Stimulated activated memory B cell treated with anti-CD40 and anti-IgM and Interleukin-4, amounts not matched to agents 10 μg/mL and 1 μg/mL and 100 μg/mL, for 72 hours (primary cell): ENCODE measurements at regions not wholly inside any gene's neighbourhood (a gene's known extent, or its start where the extent isn't known, plus 50 kb on each side); places are given as distances from the start of the nearest gene placed in this dataset.

Source experiments
- ATAC-seq: fragments of 150-1000 bp; cut with Tn5 transposase; 2 replicates; pipeline ENCODE4 v1.10.0; 2021
- H3K27ac Mint-ChIP-seq: one replicate; pipeline ENCODE4 v1.8.0; 2022; ENCODE audit warnings: mild to moderate bottlenecking, mixed read lengths
- H3K27me3 Mint-ChIP-seq: one replicate; pipeline ENCODE4 v1.8.0; 2022; ENCODE audit warnings: mixed read lengths
- H3K36me3 Mint-ChIP-seq: one replicate; pipeline ENCODE4 v1.8.0; 2022; ENCODE audit warnings: mixed read lengths
- H3K4me1 Mint-ChIP-seq: one replicate; pipeline ENCODE4 v1.8.0; 2022; ENCODE audit warnings: mixed read lengths
- H3K4me3 Mint-ChIP-seq: one replicate; pipeline ENCODE4 v1.8.0; 2022; ENCODE audit warnings: mild to moderate bottlenecking, moderate library complexity, mixed read lengths
- H3K9me3 Mint-ChIP-seq: one replicate; pipeline ENCODE4 v1.8.0; 2022; ENCODE audit warnings: mixed read lengths

- H3K27ac Mint-ChIP-seq: no peak overlapping the region
- H3K27me3 Mint-ChIP-seq: no peaks in the 10 kb centered on the region
- H3K36me3 Mint-ChIP-seq: no peaks in the 10 kb centered on the region
- H3K9me3 Mint-ChIP-seq: no peaks in the 10 kb centered on the region
- H3K4me1 Mint-ChIP-seq: no peaks in the 10 kb centered on the region
- ATAC-seq: no peak
- H3K4me3 Mint-ChIP-seq: no peak overlapping the region
These were observed 364.9 kb upstream of the PMFBP1 start for GRCh38 chr16:72536723-72537435.

- Mint-ChIP-seq H3K27ac (no peak overlapping the region), H3K36me3 (peaks cover 4% of the 10 kb centered on the region), H3K9me3 (no peaks in the 10 kb centered on the region), H3K27me3 (no peaks in the 10 kb centered on the region), H3K4me3 (no peak overlapping the region), H3K4me1 (no peaks in the 10 kb centered on the region)
- ATAC-seq: no peak
These were observed 361.0 kb upstream of the PMFBP1 start for GRCh38 chr16:72532906-72533410.

- H3K9me3 Mint-ChIP-seq: no peaks in the 10 kb centered on the region
- no peaks in the 10 kb centered on the region for H3K4me1 Mint-ChIP-seq
- ATAC-seq: no peak
These were observed 358.5 kb upstream of the PMFBP1 start for GRCh38 chr16:72530434-72530833.

GRCh38 chr16:72523087-72523486 lies 351.1 kb upstream of the PMFBP1 start:
- peaks cover 11% of the 10 kb centered on the region for H3K9me3 Mint-ChIP-seq
- H3K36me3 Mint-ChIP-seq: peaks cover 25% of the 10 kb centered on the region
- no peak for ATAC-seq
- H3K27ac Mint-ChIP-seq: no peak overlapping the region
- H3K27me3 Mint-ChIP-seq: no peaks in the 10 kb centered on the region
- H3K4me1 Mint-ChIP-seq: no peaks in the 10 kb centered on the region
- H3K4me3 Mint-ChIP-seq: no peak overlapping the region

More at GRCh38 chr16:72530434-72530833, 358.5 kb upstream of the PMFBP1 start:
- H3K4me3 Mint-ChIP-seq: no peak overlapping the region
- H3K36me3 Mint-ChIP-seq: peaks cover 5% of the 10 kb centered on the region
- H3K27ac Mint-ChIP-seq: no peak overlapping the region
- H3K27me3 Mint-ChIP-seq: no peaks in the 10 kb centered on the region

GRCh38 chr16:72517154-72517553 lies 345.2 kb upstream of the PMFBP1 start:
- no peak overlapping the region for H3K27ac Mint-ChIP-seq

GRCh38 chr16:72511171-72511570 lies 339.2 kb upstream of the PMFBP1 start:
- Mint-ChIP-seq H3K36me3 (peaks cover 5% of the 10 kb centered on the region), H3K27ac (no peak overlapping the region), H3K4me3 (no peak overlapping the region), H3K4me1 (no peaks in the 10 kb centered on the region), H3K27me3 (no peaks in the 10 kb centered on the region), H3K9me3 (no peaks in the 10 kb centered on the region)
- no peak for ATAC-seq

More at GRCh38 chr16:72517154-72517553, 345.2 kb upstream of the PMFBP1 start:
- H3K27me3 Mint-ChIP-seq: no peaks in the 10 kb centered on the region
- peaks cover 6% of the 10 kb centered on the region for H3K9me3 Mint-ChIP-seq
- H3K4me1 Mint-ChIP-seq: no peaks in the 10 kb centered on the region
- no peak overlapping the region for H3K4me3 Mint-ChIP-seq
- H3K36me3 Mint-ChIP-seq: peaks cover 21% of the 10 kb centered on the region
- no peak for ATAC-seq

GRCh38 chr16:72508191-72508590 lies 336.2 kb upstream of the PMFBP1 start:
- H3K27me3 Mint-ChIP-seq: no peaks in the 10 kb centered on the region
- no peak for ATAC-seq

GRCh38 chr16:72502594-72503005 lies 330.6 kb upstream of the PMFBP1 start:
- no peak for ATAC-seq
- no peak overlapping the region for H3K4me3 Mint-ChIP-seq
- H3K27ac Mint-ChIP-seq: no peak overlapping the region
- no peaks in the 10 kb centered on the region for H3K9me3 Mint-ChIP-seq
- H3K4me1 Mint-ChIP-seq: no peaks in the 10 kb centered on the region
- no peaks in the 10 kb centered on the region for H3K27me3 Mint-ChIP-seq
- peaks cover 6% of the 10 kb centered on the region for H3K36me3 Mint-ChIP-seq

More at GRCh38 chr16:72508191-72508590, 336.2 kb upstream of the PMFBP1 start:
- H3K27ac Mint-ChIP-seq: no peak overlapping the region
- H3K9me3 Mint-ChIP-seq: no peaks in the 10 kb centered on the region
- H3K4me3 Mint-ChIP-seq: no peak overlapping the region
- H3K4me1 Mint-ChIP-seq: no peaks in the 10 kb centered on the region
- no peaks in the 10 kb centered on the region for H3K36me3 Mint-ChIP-seq

GRCh38 chr16:72501739-72502593 lies 330.0 kb upstream of the PMFBP1 start:
- Mint-ChIP-seq H3K4me1 (no peaks in the 10 kb centered on the region), H3K27ac (no peak overlapping the region), H3K9me3 (no peaks in the 10 kb centered on the region), H3K4me3 (no peak overlapping the region), H3K27me3 (no peaks in the 10 kb centered on the region), H3K36me3 (peaks cover 6% of the 10 kb centered on the region)
- peak; percentile 61 for ATAC-seq

- ATAC-seq: no peak
- no peaks in the 10 kb centered on the region for H3K4me1 Mint-ChIP-seq
These were observed 328.6 kb upstream of the PMFBP1 start for GRCh38 chr16:72500545-72500944.

GRCh38 chr16:72493716-72494415 lies 321.9 kb upstream of the PMFBP1 start:
- ATAC-seq: no peak
- Mint-ChIP-seq H3K4me3 (no peak overlapping the region), H3K36me3 (peaks cover 6% of the 10 kb centered on the region), H3K27ac (no peak overlapping the region), H3K4me1 (no peaks in the 10 kb centered on the region), H3K9me3 (no peaks in the 10 kb centered on the region), H3K27me3 (no peaks in the 10 kb centered on the region)

More at GRCh38 chr16:72500545-72500944, 328.6 kb upstream of the PMFBP1 start:
- Mint-ChIP-seq H3K27me3 (no peaks in the 10 kb centered on the region), H3K9me3 (no peaks in the 10 kb centered on the region), H3K4me3 (no peak overlapping the region), H3K27ac (no peak overlapping the region), H3K36me3 (peaks cover 6% of the 10 kb centered on the region)

- peaks cover 6% of the 10 kb centered on the region for H3K36me3 Mint-ChIP-seq
- no peaks in the 10 kb centered on the region for H3K9me3 Mint-ChIP-seq
- no peaks in the 10 kb centered on the region for H3K27me3 Mint-ChIP-seq
- peaks cover 13% of the 10 kb centered on the region for H3K4me1 Mint-ChIP-seq
- ATAC-seq: no peak
- H3K27ac Mint-ChIP-seq: no peak overlapping the region
- no peak overlapping the region for H3K4me3 Mint-ChIP-seq
These were observed 315.3 kb upstream of the PMFBP1 start for GRCh38 chr16:72487283-72487682.

GRCh38 chr16:72482695-72483094 lies 310.7 kb upstream of the PMFBP1 start:
- H3K4me1 Mint-ChIP-seq: peaks cover 32% of the 10 kb centered on the region
- H3K27ac Mint-ChIP-seq: no peak overlapping the region
- H3K4me3 Mint-ChIP-seq: no peak overlapping the region
- no peak for ATAC-seq
- no peaks in the 10 kb centered on the region for H3K27me3 Mint-ChIP-seq
- H3K36me3 Mint-ChIP-seq: peaks cover 15% of the 10 kb centered on the region
- peaks cover 3% of the 10 kb centered on the region for H3K9me3 Mint-ChIP-seq

GRCh38 chr16:72481419-72481818 lies 309.5 kb upstream of the PMFBP1 start:
- no peak for ATAC-seq
- H3K4me3 Mint-ChIP-seq: no peak overlapping the region
- H3K4me1 Mint-ChIP-seq: peaks cover 32% of the 10 kb centered on the region
- peaks cover 3% of the 10 kb centered on the region for H3K9me3 Mint-ChIP-seq
- no peak overlapping the region for H3K27ac Mint-ChIP-seq
- H3K36me3 Mint-ChIP-seq: peaks cover 11% of the 10 kb centered on the region
- H3K27me3 Mint-ChIP-seq: no peaks in the 10 kb centered on the region

- Mint-ChIP-seq H3K9me3 (peaks cover 3% of the 10 kb centered on the region), H3K36me3 (peaks cover 11% of the 10 kb centered on the region), H3K27ac (no peak overlapping the region), H3K4me1 (peaks cover 32% of the 10 kb centered on the region), H3K27me3 (no peaks in the 10 kb centered on the region), H3K4me3 (no peak overlapping the region)
- ATAC-seq: no peak
These were observed 309.0 kb upstream of the PMFBP1 start for GRCh38 chr16:72480911-72481310.
